Omental fat pad (tissue), 3 donors: ENCODE measurements at regions not wholly inside any gene's neighbourhood (a gene's known extent, or its start where the extent isn't known, plus 50 kb on each side); places are given as distances from the start of the nearest gene placed in this dataset.

Experiments
- ATAC-seq: fragments of 150-250 bp; one replicate; pipeline ENCODE4 v1.9.1; 2016; ENCODE audit warnings: mild to moderate bottlenecking, moderate library complexity; ENCODE audit not compliant: low FRiP score
- DNase-seq: peaks from one replicate; pipeline ENCODE4 v3.0.0-alpha.2; 2019; ENCODE audit warnings: low spot score
- TF ChIP-seq, protein P1 (sequence below), 3 donors: fragments of 450-650 bp; IDR thresholded peaks; one replicate each; pipeline ENCODE4 v1.5.1; 2016 to 2017; ENCODE audit warnings: antibody characterized with exemption in 3 of 3, mild to moderate bottlenecking in 3 of 3, moderate library complexity in 2 of 3

DNA sequence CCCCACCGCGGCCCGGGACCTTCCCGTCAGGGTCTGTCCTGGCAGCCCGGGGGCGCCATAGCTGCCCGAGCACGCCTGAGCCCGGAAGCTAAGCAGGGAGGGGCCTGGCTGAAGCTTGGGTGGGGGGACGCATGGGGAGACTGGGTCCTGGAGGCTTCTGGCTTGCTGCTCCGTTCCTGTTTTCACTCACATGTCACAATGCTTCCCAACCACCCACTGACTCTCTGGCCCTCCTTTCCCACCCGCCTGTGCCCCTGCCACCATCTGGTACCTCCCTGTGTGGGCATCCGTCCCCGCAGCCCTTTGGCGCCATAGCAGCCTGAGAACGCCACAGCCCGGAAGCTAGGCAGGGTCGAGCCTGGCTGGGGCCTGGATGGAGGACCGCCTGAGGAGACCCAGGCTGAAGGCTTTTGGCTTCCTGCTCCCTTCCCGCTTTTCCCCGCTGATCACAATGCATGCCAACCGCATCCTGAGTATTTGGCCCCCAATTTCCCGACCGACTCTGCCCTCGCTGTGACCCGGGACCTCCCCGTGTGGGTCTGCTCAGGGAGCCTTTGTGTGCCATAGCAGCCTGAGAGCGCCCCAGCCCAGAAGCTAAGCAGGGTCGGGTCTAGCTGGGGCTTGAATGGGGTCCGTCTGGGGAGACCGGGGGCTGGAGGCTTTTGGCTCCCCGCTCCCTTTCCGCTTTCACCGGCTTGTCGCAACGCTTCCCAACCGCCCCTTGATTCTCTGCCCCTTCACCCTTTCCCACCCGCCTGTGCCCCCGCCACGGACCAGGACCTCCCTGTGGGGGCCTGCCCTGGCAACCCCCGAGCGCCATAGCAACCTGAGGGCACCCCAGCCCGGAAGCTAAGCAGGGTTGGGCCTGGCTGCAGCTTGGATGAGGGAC is 2290.1 kb downstream of the TP53TG3F start:
- TF ChIP-seq, protein P1, sequence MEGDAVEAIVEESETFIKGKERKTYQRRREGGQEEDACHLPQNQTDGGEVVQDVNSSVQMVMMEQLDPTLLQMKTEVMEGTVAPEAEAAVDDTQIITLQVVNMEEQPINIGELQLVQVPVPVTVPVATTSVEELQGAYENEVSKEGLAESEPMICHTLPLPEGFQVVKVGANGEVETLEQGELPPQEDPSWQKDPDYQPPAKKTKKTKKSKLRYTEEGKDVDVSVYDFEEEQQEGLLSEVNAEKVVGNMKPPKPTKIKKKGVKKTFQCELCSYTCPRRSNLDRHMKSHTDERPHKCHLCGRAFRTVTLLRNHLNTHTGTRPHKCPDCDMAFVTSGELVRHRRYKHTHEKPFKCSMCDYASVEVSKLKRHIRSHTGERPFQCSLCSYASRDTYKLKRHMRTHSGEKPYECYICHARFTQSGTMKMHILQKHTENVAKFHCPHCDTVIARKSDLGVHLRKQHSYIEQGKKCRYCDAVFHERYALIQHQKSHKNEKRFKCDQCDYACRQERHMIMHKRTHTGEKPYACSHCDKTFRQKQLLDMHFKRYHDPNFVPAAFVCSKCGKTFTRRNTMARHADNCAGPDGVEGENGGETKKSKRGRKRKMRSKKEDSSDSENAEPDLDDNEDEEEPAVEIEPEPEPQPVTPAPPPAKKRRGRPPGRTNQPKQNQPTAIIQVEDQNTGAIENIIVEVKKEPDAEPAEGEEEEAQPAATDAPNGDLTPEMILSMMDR (IDR thresholded peaks at IDR 0.05): no peak
- DNase-seq (no peak), ATAC-seq (no peak)

DNA sequence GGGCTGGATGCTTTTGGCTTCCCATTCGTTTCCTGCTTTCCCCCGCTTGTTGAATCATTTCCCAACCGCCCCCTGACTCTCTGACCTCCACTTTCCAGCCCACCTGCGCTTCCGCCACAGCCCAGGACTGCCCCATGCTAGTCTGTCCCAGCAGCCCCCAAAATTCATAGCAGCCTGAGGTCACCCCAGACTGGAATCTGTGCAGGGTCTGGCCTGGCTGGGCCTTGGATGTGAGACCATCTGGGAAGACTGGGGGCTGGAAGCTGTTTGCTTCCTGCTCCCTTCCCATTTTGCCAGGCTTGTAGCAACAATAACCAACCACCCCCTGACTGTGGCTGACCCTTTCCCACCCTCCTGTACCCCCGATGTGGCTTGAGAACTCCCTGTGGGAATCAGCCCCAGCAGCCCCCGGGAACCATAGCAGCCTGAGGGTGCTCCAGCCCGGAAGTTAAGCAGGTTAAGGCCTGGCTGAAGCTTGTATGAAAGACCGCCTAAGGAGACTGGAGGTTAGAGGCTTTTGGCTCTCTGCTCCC is 2290.8 kb downstream of the TP53TG3F start:
- ATAC-seq (no peak), DNase-seq (peak; percentile 13)
- TF ChIP-seq, protein P1 (IDR thresholded peaks at IDR 0.05): no peak

DNA sequence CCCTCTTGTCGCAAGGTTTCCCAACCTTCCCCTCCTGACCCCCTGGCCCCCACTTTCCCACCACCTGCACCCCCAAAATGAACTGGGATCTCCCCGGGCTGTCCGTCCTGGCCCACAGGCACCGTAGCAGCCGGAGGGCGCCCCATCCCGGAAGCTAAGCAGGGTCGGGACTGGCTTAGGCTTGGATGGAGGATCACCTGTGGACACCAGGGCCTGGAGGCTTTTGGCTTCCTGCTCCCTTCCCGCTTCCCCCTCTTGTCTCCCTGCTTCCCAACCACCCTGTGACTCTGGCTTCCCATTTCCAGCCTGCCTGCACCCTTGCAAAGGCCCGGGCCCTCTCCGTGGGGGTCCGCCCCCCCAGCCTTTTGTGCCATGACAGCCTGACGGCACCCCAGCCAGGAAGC is 2291.3 kb downstream of the TP53TG3F start:
- DNase-seq: no peak
- TF ChIP-seq, protein P1 (IDR thresholded peaks at IDR 0.05): no peak
- ATAC-seq: no peak

DNA sequence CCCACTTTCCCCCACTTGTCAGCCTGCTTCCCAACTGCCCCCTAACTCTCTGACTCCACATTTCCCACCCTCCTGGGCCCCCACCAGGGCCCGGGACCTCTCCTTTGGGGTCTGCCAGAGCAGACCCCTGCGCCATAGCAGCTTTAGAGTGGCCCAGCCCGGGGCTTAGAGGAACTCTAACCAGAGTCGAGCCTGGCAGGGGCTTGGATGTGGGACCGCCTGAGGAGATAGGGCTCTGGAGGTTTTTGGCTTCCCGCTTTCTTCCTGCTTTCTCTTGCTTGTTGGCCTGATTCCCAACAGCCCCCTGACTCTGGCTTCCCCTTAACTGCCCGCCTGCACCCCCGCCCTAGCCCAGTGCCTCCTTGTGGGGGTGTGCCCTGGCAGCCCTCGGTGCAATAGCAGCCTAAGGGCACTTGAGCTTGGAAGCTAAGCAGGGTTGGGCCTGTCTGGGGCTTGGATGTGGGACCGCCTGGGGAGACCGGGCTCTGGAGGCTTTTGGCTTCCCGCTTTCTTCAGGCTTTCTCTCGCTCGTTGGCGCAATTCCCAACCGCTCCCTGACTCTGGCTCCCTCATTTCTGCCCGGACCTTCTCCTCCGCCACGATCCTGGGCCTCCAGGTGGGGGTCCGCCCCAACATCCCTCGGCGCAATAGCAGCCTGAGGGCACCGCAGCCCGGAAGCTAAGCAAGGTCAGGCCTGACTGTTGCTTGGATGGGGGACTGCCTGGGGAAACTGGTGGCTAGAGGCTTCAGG is 2292.0 kb downstream of the TP53TG3F start:
- ATAC-seq (no peak), DNase-seq (peak; percentile 8)
- TF ChIP-seq, protein P1 (IDR thresholded peaks at IDR 0.05): no peak

DNA sequence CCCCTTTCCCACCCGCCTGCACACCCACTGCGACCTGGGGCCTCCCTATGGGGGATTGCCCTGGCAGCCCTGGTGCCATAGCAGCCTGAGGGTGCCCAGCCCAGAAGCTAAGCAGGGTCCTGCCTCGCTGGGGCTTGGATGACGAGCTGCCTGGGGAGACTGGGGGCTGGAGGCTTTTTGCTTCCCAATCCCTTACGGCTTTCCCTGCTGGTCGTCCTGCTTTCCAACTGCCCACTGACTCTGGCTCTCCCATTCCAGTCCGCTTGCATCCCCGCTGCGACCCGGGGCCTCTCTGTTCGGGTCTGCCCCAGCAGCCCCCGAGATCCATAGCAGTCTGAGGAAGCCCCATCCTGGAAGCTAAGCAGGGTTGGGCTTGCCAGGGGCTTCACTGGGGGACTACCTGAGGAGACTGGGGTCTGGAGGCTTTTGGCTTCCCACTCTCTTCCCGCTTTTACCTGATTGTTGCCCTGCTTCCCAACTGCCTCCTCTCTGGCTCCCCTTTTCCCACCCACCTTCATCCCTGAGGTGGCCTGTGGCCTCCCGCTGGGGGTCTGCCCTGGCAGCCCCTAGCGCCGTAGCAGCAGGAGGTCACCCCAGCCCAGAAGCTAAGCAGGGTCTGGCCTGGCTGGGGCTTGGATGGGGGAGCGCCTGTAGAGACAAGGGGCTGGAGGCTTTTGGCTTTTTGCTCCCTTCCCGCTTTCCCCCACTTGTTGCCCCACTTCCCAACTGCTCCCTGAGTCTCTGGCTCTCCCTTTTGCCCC is 2292.8 kb downstream of the TP53TG3F start:
- ATAC-seq (no peak), DNase-seq (peak; percentile 12)
- TF ChIP-seq, protein P1 (IDR thresholded peaks at IDR 0.05): no peak

DNA sequence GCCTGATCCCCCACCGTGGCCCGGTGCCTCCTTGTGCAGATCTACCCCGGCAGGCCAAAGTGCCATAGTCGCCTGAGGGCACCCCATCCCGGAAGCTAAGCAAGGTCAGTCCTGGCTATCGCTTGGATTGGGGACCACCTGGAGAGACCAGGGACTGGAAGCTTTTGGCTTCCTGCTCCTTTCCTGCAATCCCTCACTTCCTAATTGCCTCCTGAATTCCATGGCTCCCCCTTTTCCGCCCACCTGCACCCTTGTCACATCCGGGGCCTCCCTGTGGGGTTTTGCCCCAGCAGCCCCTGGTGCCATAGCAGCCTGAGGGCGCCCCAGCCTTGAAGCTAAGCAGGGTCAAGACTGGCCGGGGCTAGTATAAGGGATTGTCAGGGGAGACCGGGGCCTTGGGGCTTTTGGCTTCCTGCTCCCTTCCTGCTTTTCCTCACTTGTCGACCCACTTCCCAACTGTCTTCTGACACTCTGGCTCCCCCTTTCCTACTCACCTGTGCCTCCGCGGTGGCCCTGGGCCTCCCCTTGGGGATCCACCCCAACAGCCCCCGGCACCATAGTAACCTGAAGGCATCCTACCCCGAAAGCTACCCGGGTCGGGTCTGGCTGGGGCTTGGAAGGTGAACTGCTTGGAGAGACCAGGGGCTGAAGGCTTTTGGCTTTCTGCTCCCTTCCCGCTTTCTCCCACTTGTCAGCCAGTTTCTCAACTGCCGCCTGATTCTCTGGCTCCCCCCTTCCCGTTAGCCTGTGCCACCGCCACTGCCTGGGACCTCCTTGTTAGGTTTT is 2293.6 kb downstream of the TP53TG3F start:
- ATAC-seq (no peak), DNase-seq (peak; percentile 13)
- TF ChIP-seq, protein P1 (IDR thresholded peaks at IDR 0.05): no peak
